ENCODE measurements at regions not wholly inside any gene's neighbourhood (a gene's known extent, or its start where the extent isn't known, plus 50 kb on each side); places are given as distances from the start of the nearest gene placed in this dataset.
"Not testable (repeated sequence)": the region's sequence is repeated elsewhere in the genome, so short reads cannot be mapped to it uniquely, and the experiment has no call there.

DNA sequence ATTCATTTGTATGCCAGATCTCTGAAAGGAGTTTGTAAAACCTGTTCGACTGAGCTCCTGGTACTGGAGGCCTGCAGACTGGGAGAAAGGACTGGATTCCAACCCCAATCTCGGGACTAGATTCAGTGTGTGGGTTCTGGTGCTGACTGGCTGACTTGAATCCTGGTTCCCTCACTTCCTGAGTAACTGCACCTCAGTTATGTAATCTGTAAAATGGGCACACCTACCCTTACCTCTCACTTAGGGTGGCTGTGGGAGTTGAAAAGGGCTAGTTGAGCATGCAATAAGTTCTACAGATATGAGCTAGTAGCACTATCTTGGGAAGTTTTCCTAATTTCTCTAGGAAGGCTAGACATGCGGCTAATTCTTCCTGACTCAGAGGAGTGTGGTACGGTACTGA, 621.3 kb upstream of the TBX3 start:
- H3K27ac Mint-ChIP-seq = no peak overlapping the region
- H3K9me3 Mint-ChIP-seq = peaks cover 0 to 9% (median 5%) of the 10 kb centered on the region in 7 donors
- Histone ChIP-seq H3K27me3 (ENCODE audit: control insufficient read depth, insufficient read depth, low read length) (no peaks in the 10 kb centered on the region), H3K27ac (ENCODE audit: insufficient read depth, low read length, poor library complexity, severe bottlenecking) (no peak overlapping the region), H3K9me3 (ENCODE audit: control insufficient read depth in 2 of 2, low read length in 2 of 2) (no peaks in the 10 kb centered on the region), H3K36me3 (ENCODE audit: control insufficient read depth, insufficient read depth, low read length) (no peaks in the 10 kb centered on the region), H3K4me3 (ENCODE audit: low read depth, low read length) (no peak overlapping the region), H3K4me1 (ENCODE audit: control insufficient read depth, insufficient read depth, low read length, poor library complexity, severe bottlenecking) (no peaks in the 10 kb centered on the region)
- H3K36me3 Mint-ChIP-seq = no peaks in the 10 kb centered on the region
- H3K27me3 Mint-ChIP-seq = no peaks in the 10 kb centered on the region
- no peak for ATAC-seq (ENCODE audit: low read depth in 2 of 2)
- no peak overlapping the region for H3K4me3 Mint-ChIP-seq
- H3K4me1 Mint-ChIP-seq = no peaks in the 10 kb centered on the region
- DNase-seq = no peak

- Mint-ChIP-seq H3K4me3 (no peak overlapping the region), H3K9me3 (peaks cover 0 to 11% (median 4%) of the 10 kb centered on the region in 7 donors), H3K36me3 (no peaks in the 10 kb centered on the region), H3K4me1 (no peaks in the 10 kb centered on the region), H3K27me3 (no peaks in the 10 kb centered on the region), H3K27ac (no peak overlapping the region)
- no peak overlapping the region for H3K27ac ChIP-seq (ENCODE audit: insufficient read depth, low read length, poor library complexity, severe bottlenecking)
- H3K4me3 ChIP-seq (ENCODE audit: low read depth, low read length) = no peak overlapping the region
- H3K9me3 ChIP-seq (ENCODE audit: control insufficient read depth in 2 of 2, low read length in 2 of 2) = no peaks in the 10 kb centered on the region
- no peaks in the 10 kb centered on the region for H3K36me3 ChIP-seq (ENCODE audit: control insufficient read depth, insufficient read depth, low read length)
- no peaks in the 10 kb centered on the region for H3K27me3 ChIP-seq (ENCODE audit: control insufficient read depth, insufficient read depth, low read length)
- no peaks in the 10 kb centered on the region for H3K4me1 ChIP-seq (ENCODE audit: control insufficient read depth, insufficient read depth, low read length, poor library complexity, severe bottlenecking)
- ATAC-seq (ENCODE audit: low read depth in 2 of 2) (no peak), DNase-seq (no peak)
Observed at GRCh38 chr12:115303723-115304309, 619.8 kb upstream of the TBX3 start.

DNA sequence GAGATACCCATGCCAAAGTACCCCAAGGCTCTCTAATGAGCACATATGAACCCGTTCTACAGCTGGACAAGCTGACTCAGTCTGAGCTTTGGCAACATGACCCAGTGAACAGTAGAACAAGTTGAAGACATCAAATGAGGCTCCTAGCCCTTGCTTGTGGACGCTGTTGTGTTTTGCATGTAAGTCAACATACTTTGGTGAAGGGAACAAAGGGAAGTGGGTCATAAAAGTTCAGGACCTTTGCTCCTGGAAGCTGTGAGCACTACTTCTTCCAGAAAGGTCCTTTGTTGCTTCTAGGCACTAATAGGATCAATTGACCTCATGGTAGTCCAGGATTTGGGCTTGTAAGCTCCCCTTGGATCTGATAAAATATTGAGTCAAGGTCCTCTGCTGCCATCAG, 613.5 kb upstream of the TBX3 start:
- ATAC-seq (ENCODE audit: low read depth in 2 of 2) (no peak), DNase-seq (no peak)
- Mint-ChIP-seq H3K27me3 (no peaks in the 10 kb centered on the region), H3K27ac (no peak overlapping the region), H3K36me3 (no peaks in the 10 kb centered on the region), H3K4me1 (no peaks in the 10 kb centered on the region), H3K9me3 (peaks cover 0 to 16% (median 5%) of the 10 kb centered on the region in 7 donors), H3K4me3 (no peak overlapping the region)
- Histone ChIP-seq H3K27me3 (ENCODE audit: control insufficient read depth, insufficient read depth, low read length) (no peaks in the 10 kb centered on the region), H3K4me1 (ENCODE audit: control insufficient read depth, insufficient read depth, low read length, poor library complexity, severe bottlenecking) (no peaks in the 10 kb centered on the region), H3K4me3 (ENCODE audit: low read depth, low read length) (no peak overlapping the region), H3K36me3 (ENCODE audit: control insufficient read depth, insufficient read depth, low read length) (no peaks in the 10 kb centered on the region), H3K27ac (ENCODE audit: insufficient read depth, low read length, poor library complexity, severe bottlenecking) (no peak overlapping the region), H3K9me3 (ENCODE audit: control insufficient read depth in 2 of 2, low read length in 2 of 2) (no peaks in the 10 kb centered on the region)

- no peak for DNase-seq
- no peak overlapping the region for H3K4me3 ChIP-seq (ENCODE audit: low read depth, low read length)
- Mint-ChIP-seq H3K9me3 (peaks cover 0 to 13% (median 5%) of the 10 kb centered on the region in 7 donors), H3K4me3 (no peak overlapping the region), H3K36me3 (no peaks in the 10 kb centered on the region), H3K4me1 (no peaks in the 10 kb centered on the region), H3K27ac (no peak overlapping the region), H3K27me3 (no peaks in the 10 kb centered on the region)
- H3K4me1 ChIP-seq (ENCODE audit: control insufficient read depth, insufficient read depth, low read length, poor library complexity, severe bottlenecking) = no peaks in the 10 kb centered on the region
- no peaks in the 10 kb centered on the region for H3K36me3 ChIP-seq (ENCODE audit: control insufficient read depth, insufficient read depth, low read length)
- no peaks in the 10 kb centered on the region for H3K27me3 ChIP-seq (ENCODE audit: control insufficient read depth, insufficient read depth, low read length)
- H3K9me3 ChIP-seq (ENCODE audit: control insufficient read depth in 2 of 2, low read length in 2 of 2) = no peaks in the 10 kb centered on the region
- H3K27ac ChIP-seq (ENCODE audit: insufficient read depth, low read length, poor library complexity, severe bottlenecking) = no peak overlapping the region
- no peak for ATAC-seq (ENCODE audit: low read depth in 2 of 2)
Observed at GRCh38 chr12:115296613-115297198, 612.7 kb upstream of the TBX3 start.

- DNase-seq (no peak), ATAC-seq (ENCODE audit: low read depth in 2 of 2) (no peak)
- Mint-ChIP-seq H3K9me3 (peaks cover 0 to 11% (median 5%) of the 10 kb centered on the region in 7 donors), H3K27ac (no peak overlapping the region), H3K4me3 (no peak overlapping the region), H3K36me3 (no peaks in the 10 kb centered on the region), H3K4me1 (no peaks in the 10 kb centered on the region), H3K27me3 (no peaks in the 10 kb centered on the region)
- H3K4me1 ChIP-seq (ENCODE audit: control insufficient read depth, insufficient read depth, low read length, poor library complexity, severe bottlenecking) = no peaks in the 10 kb centered on the region
- no peaks in the 10 kb centered on the region for H3K27me3 ChIP-seq (ENCODE audit: control insufficient read depth, insufficient read depth, low read length)
- no peak overlapping the region for H3K4me3 ChIP-seq (ENCODE audit: low read depth, low read length)
- no peaks in the 10 kb centered on the region for H3K9me3 ChIP-seq (ENCODE audit: control insufficient read depth in 2 of 2, low read length in 2 of 2)
- H3K27ac ChIP-seq (ENCODE audit: insufficient read depth, low read length, poor library complexity, severe bottlenecking) = no peak overlapping the region
- no peaks in the 10 kb centered on the region for H3K36me3 ChIP-seq (ENCODE audit: control insufficient read depth, insufficient read depth, low read length)
Observed at GRCh38 chr12:115295886-115296285, 611.9 kb upstream of the TBX3 start.

GRCh38 chr12:115294453-115295133, 610.6 kb upstream of the TBX3 start:
- H3K4me1 Mint-ChIP-seq = no peaks in the 10 kb centered on the region
- no peaks in the 10 kb centered on the region for H3K9me3 ChIP-seq (ENCODE audit: control insufficient read depth in 2 of 2, low read length in 2 of 2)
- H3K9me3 Mint-ChIP-seq = peaks cover 0 to 11% (median 5%) of the 10 kb centered on the region in 7 donors
- H3K27me3 Mint-ChIP-seq = no peaks in the 10 kb centered on the region
- H3K4me1 ChIP-seq (ENCODE audit: control insufficient read depth, insufficient read depth, low read length, poor library complexity, severe bottlenecking) = no peaks in the 10 kb centered on the region
- H3K27ac Mint-ChIP-seq = no peak overlapping the region
- ATAC-seq (ENCODE audit: low read depth in 2 of 2) = no peak
- no peak for DNase-seq
- no peaks in the 10 kb centered on the region for H3K36me3 Mint-ChIP-seq
- no peaks in the 10 kb centered on the region for H3K36me3 ChIP-seq (ENCODE audit: control insufficient read depth, insufficient read depth, low read length)
- H3K27ac ChIP-seq (ENCODE audit: insufficient read depth, low read length, poor library complexity, severe bottlenecking) = no peak overlapping the region
- H3K4me3 ChIP-seq (ENCODE audit: low read depth, low read length) = no peak overlapping the region
- no peaks in the 10 kb centered on the region for H3K27me3 ChIP-seq (ENCODE audit: control insufficient read depth, insufficient read depth, low read length)
- H3K4me3 Mint-ChIP-seq = no peak overlapping the region

DNA sequence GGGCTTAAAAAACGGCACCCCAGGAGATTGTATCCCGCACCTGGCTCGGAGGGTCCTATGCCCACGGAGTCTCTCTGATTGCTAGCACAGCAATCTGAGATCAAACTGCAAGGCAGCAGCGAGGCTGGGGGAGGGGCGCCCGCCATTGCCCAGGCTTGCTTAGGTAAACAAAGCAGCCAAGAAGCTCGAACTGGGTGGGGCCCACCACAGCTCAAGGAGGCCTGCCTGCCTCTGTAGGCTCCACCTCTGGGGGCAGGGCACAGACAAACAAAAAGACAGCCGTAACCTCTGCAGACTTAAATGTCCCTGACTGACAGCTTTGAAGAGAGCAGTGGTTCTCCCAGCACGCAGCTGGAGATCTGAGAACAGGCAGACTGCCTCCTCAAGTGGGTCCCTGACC, 601.5 kb upstream of the TBX3 start:
- not testable (repeated sequence) for H3K27me3 ChIP-seq (ENCODE audit: control insufficient read depth, insufficient read depth, low read length); H3K36me3 Mint-ChIP-seq; H3K4me3 ChIP-seq (ENCODE audit: low read depth, low read length); H3K4me1 Mint-ChIP-seq; H3K36me3 ChIP-seq (ENCODE audit: control insufficient read depth, insufficient read depth, low read length); H3K27ac Mint-ChIP-seq; DNase-seq; H3K9me3 Mint-ChIP-seq; H3K27me3 Mint-ChIP-seq; H3K4me1 ChIP-seq (ENCODE audit: control insufficient read depth, insufficient read depth, low read length, poor library complexity, severe bottlenecking); ATAC-seq (ENCODE audit: low read depth in 2 of 2); H3K9me3 ChIP-seq (ENCODE audit: control insufficient read depth in 2 of 2, low read length in 2 of 2); H3K27ac ChIP-seq (ENCODE audit: insufficient read depth, low read length, poor library complexity, severe bottlenecking); H3K4me3 Mint-ChIP-seq

DNA sequence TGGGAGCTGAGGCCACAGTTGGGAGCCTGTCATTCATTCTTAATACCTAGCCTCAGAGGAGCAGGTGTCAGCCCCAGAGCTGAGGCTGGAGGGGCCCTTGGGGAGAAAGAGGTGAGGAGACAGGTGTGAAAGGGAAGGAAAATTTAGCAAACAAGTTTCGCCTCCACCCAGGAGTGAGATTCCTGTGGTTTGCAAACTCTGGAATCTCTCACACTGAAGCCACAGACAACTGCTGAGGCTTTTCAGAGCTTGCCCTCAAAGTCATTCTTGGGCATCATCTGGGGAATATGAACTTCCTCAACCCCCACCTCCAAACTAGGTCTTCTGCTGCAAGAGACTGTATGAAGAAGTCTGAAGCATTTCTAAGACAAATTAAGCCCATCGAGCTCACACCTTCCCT, 589.5 kb upstream of the TBX3 start:
- Mint-ChIP-seq H3K4me3 (no peak overlapping the region), H3K27me3 (peaks cover 5% of the 10 kb centered on the region), H3K9me3 (peaks cover 0 to 10% (median 4%) of the 10 kb centered on the region in 7 donors), H3K27ac (no peak overlapping the region), H3K4me1 (no peaks in the 10 kb centered on the region), H3K36me3 (no peaks in the 10 kb centered on the region)
- no peak overlapping the region for H3K4me3 ChIP-seq (ENCODE audit: low read depth, low read length)
- ATAC-seq (ENCODE audit: low read depth in 2 of 2) (no peak), DNase-seq (no peak)
- H3K4me1 ChIP-seq (ENCODE audit: control insufficient read depth, insufficient read depth, low read length, poor library complexity, severe bottlenecking) = no peaks in the 10 kb centered on the region
- no peaks in the 10 kb centered on the region for H3K36me3 ChIP-seq (ENCODE audit: control insufficient read depth, insufficient read depth, low read length)
- H3K27ac ChIP-seq (ENCODE audit: insufficient read depth, low read length, poor library complexity, severe bottlenecking) = no peak overlapping the region
- H3K9me3 ChIP-seq (ENCODE audit: control insufficient read depth in 2 of 2, low read length in 2 of 2) = no peaks in the 10 kb centered on the region
- no peaks in the 10 kb centered on the region for H3K27me3 ChIP-seq (ENCODE audit: control insufficient read depth, insufficient read depth, low read length)
